ENCODE measurements at regions not wholly inside any gene's neighbourhood (a gene's known extent, or its start where the extent isn't known, plus 50 kb on each side); places are given as distances from the start of the nearest gene placed in this dataset.

GRCh38 chr14:21978184-21978998, 304.8 kb upstream of the OR4E1 start:
- TF ChIP-seq, protein P1, sequence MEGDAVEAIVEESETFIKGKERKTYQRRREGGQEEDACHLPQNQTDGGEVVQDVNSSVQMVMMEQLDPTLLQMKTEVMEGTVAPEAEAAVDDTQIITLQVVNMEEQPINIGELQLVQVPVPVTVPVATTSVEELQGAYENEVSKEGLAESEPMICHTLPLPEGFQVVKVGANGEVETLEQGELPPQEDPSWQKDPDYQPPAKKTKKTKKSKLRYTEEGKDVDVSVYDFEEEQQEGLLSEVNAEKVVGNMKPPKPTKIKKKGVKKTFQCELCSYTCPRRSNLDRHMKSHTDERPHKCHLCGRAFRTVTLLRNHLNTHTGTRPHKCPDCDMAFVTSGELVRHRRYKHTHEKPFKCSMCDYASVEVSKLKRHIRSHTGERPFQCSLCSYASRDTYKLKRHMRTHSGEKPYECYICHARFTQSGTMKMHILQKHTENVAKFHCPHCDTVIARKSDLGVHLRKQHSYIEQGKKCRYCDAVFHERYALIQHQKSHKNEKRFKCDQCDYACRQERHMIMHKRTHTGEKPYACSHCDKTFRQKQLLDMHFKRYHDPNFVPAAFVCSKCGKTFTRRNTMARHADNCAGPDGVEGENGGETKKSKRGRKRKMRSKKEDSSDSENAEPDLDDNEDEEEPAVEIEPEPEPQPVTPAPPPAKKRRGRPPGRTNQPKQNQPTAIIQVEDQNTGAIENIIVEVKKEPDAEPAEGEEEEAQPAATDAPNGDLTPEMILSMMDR (optimal IDR thresholded peaks at IDR 0.05 in 1 of 3, IDR thresholded peaks at IDR 0.05 in 1 of 3, conservative IDR thresholded peaks at IDR 0.05 in 1 of 3; ENCODE audit: extremely low read depth in 1 of 3, insufficient read depth in 2 of 3, low read length in 3 of 3): peak; percentile 88 to 91 (median 90)
- TF ChIP-seq EZH2 (IDR thresholded peaks at IDR 0.05; ENCODE audit: low read length): no peak
